ENCODE measurements at regions not wholly inside any gene's neighbourhood (a gene's known extent, or its start where the extent isn't known, plus 50 kb on each side); places are given as distances from the start of the nearest gene placed in this dataset.

- peak overlapping the region; percentile 70 for H3K27ac Mint-ChIP-seq
These were observed 77.5 kb upstream of the CTSC start for GRCh38 chr11:88414981-88415413.

GRCh38 chr11:88414385-88414861, 76.9 kb upstream of the CTSC start:
- Mint-ChIP-seq H3K36me3 (no peaks in the 10 kb centered on the region), H3K4me3 (peak overlapping the region; percentile 49), H3K27me3 (no peaks in the 10 kb centered on the region), H3K27ac (no peak overlapping the region), H3K4me1 (ENCODE audit: low read depth) (peaks cover 34% of the 10 kb centered on the region), H3K9me3 (ENCODE audit: low read depth) (no peaks in the 10 kb centered on the region)

More at GRCh38 chr11:88414981-88415413, 77.5 kb upstream of the CTSC start:
- Mint-ChIP-seq H3K4me3 (peak overlapping the region; percentile 49), H3K4me1 (ENCODE audit: low read depth) (peaks cover 37% of the 10 kb centered on the region), H3K36me3 (no peaks in the 10 kb centered on the region), H3K27me3 (no peaks in the 10 kb centered on the region), H3K9me3 (ENCODE audit: low read depth) (no peaks in the 10 kb centered on the region)

- no peaks in the 10 kb centered on the region for H3K27me3 Mint-ChIP-seq
- H3K36me3 Mint-ChIP-seq: peaks cover 2% of the 10 kb centered on the region
- no peaks in the 10 kb centered on the region for H3K9me3 Mint-ChIP-seq (ENCODE audit: low read depth)
- no peak overlapping the region for H3K4me3 Mint-ChIP-seq
- H3K4me1 Mint-ChIP-seq (ENCODE audit: low read depth): peaks cover 32% of the 10 kb centered on the region
- H3K27ac Mint-ChIP-seq: no peak overlapping the region
These were observed 73.7 kb upstream of the CTSC start for GRCh38 chr11:88411265-88411664.

- Mint-ChIP-seq H3K9me3 (ENCODE audit: low read depth) (no peaks in the 10 kb centered on the region), H3K4me1 (ENCODE audit: low read depth) (peaks cover 27% of the 10 kb centered on the region), H3K27ac (no peak overlapping the region), H3K4me3 (no peak overlapping the region), H3K27me3 (no peaks in the 10 kb centered on the region), H3K36me3 (peaks cover 2% of the 10 kb centered on the region)
These were observed 73.1 kb upstream of the CTSC start for GRCh38 chr11:88410656-88411055.

GRCh38 chr11:88410056-88410455, 72.5 kb upstream of the CTSC start:
- Mint-ChIP-seq H3K27me3 (no peaks in the 10 kb centered on the region), H3K27ac (no peak overlapping the region), H3K36me3 (peaks cover 2% of the 10 kb centered on the region), H3K9me3 (ENCODE audit: low read depth) (no peaks in the 10 kb centered on the region), H3K4me1 (ENCODE audit: low read depth) (peaks cover 21% of the 10 kb centered on the region), H3K4me3 (no peak overlapping the region)

GRCh38 chr11:88406876-88407275, 69.3 kb upstream of the CTSC start:
- Mint-ChIP-seq H3K4me1 (ENCODE audit: low read depth) (peaks cover 7% of the 10 kb centered on the region), H3K4me3 (no peak overlapping the region), H3K27me3 (no peaks in the 10 kb centered on the region), H3K36me3 (peaks cover 2% of the 10 kb centered on the region), H3K9me3 (ENCODE audit: low read depth) (no peaks in the 10 kb centered on the region), H3K27ac (no peak overlapping the region)

- peaks cover 7% of the 10 kb centered on the region for H3K4me1 Mint-ChIP-seq (ENCODE audit: low read depth)
- H3K9me3 Mint-ChIP-seq (ENCODE audit: low read depth): no peaks in the 10 kb centered on the region
- H3K4me3 Mint-ChIP-seq: no peak overlapping the region
- no peaks in the 10 kb centered on the region for H3K27me3 Mint-ChIP-seq
- no peak overlapping the region for H3K27ac Mint-ChIP-seq
- H3K36me3 Mint-ChIP-seq: peaks cover 2% of the 10 kb centered on the region
These were observed 68.3 kb upstream of the CTSC start for GRCh38 chr11:88405853-88406252.

- peaks cover 2% of the 10 kb centered on the region for H3K36me3 Mint-ChIP-seq
- H3K9me3 Mint-ChIP-seq (ENCODE audit: low read depth): no peaks in the 10 kb centered on the region
- no peaks in the 10 kb centered on the region for H3K27me3 Mint-ChIP-seq
- no peak overlapping the region for H3K4me3 Mint-ChIP-seq
- peaks cover 7% of the 10 kb centered on the region for H3K4me1 Mint-ChIP-seq (ENCODE audit: low read depth)
- no peak overlapping the region for H3K27ac Mint-ChIP-seq
These were observed 67.6 kb upstream of the CTSC start for GRCh38 chr11:88404932-88405710.

GRCh38 chr11:88404391-88404790, 66.9 kb upstream of the CTSC start:
- Mint-ChIP-seq H3K4me1 (ENCODE audit: low read depth) (peaks cover 7% of the 10 kb centered on the region), H3K27ac (no peak overlapping the region), H3K36me3 (peaks cover 7% of the 10 kb centered on the region), H3K4me3 (no peak overlapping the region), H3K27me3 (no peaks in the 10 kb centered on the region), H3K9me3 (ENCODE audit: low read depth) (no peaks in the 10 kb centered on the region)

- Mint-ChIP-seq H3K27ac (no peak overlapping the region), H3K4me3 (no peak overlapping the region), H3K9me3 (ENCODE audit: low read depth) (no peaks in the 10 kb centered on the region), H3K27me3 (no peaks in the 10 kb centered on the region), H3K36me3 (peaks cover 6% of the 10 kb centered on the region), H3K4me1 (ENCODE audit: low read depth) (peaks cover 11% of the 10 kb centered on the region)
These were observed 65.2 kb upstream of the CTSC start for GRCh38 chr11:88402784-88403183.

- peaks cover 11% of the 10 kb centered on the region for H3K4me1 Mint-ChIP-seq (ENCODE audit: low read depth)
- H3K36me3 Mint-ChIP-seq: peaks cover 6% of the 10 kb centered on the region
- H3K27ac Mint-ChIP-seq: no peak overlapping the region
- no peaks in the 10 kb centered on the region for H3K9me3 Mint-ChIP-seq (ENCODE audit: low read depth)
- H3K27me3 Mint-ChIP-seq: no peaks in the 10 kb centered on the region
- no peak overlapping the region for H3K4me3 Mint-ChIP-seq
These were observed 64.7 kb upstream of the CTSC start for GRCh38 chr11:88402192-88402715.

GRCh38 chr11:88398791-88399570, 61.4 kb upstream of the CTSC start:
- Mint-ChIP-seq H3K36me3 (peaks cover 6% of the 10 kb centered on the region), H3K4me1 (ENCODE audit: low read depth) (peaks cover 5% of the 10 kb centered on the region), H3K27me3 (no peaks in the 10 kb centered on the region), H3K4me3 (no peak overlapping the region), H3K27ac (no peak overlapping the region), H3K9me3 (ENCODE audit: low read depth) (no peaks in the 10 kb centered on the region)

- Mint-ChIP-seq H3K27ac (no peak overlapping the region), H3K9me3 (ENCODE audit: low read depth) (no peaks in the 10 kb centered on the region), H3K36me3 (peaks cover 6% of the 10 kb centered on the region), H3K4me1 (ENCODE audit: low read depth) (peaks cover 4% of the 10 kb centered on the region), H3K4me3 (no peak overlapping the region), H3K27me3 (no peaks in the 10 kb centered on the region)
These were observed 60.8 kb upstream of the CTSC start for GRCh38 chr11:88398372-88398771.

GRCh38 chr11:88390254-88390653, 52.7 kb upstream of the CTSC start:
- Mint-ChIP-seq H3K4me1 (ENCODE audit: low read depth) (no peaks in the 10 kb centered on the region), H3K27me3 (no peaks in the 10 kb centered on the region), H3K9me3 (ENCODE audit: low read depth) (no peaks in the 10 kb centered on the region), H3K36me3 (peaks cover 5% of the 10 kb centered on the region), H3K27ac (no peak overlapping the region), H3K4me3 (no peak overlapping the region)

- Mint-ChIP-seq H3K4me3 (no peak overlapping the region), H3K27me3 (no peaks in the 10 kb centered on the region), H3K9me3 (ENCODE audit: low read depth) (no peaks in the 10 kb centered on the region), H3K4me1 (ENCODE audit: low read depth) (peaks cover 2% of the 10 kb centered on the region), H3K27ac (no peak overlapping the region), H3K36me3 (peaks cover 5% of the 10 kb centered on the region)
These were observed 50.4 kb upstream of the CTSC start for GRCh38 chr11:88387957-88388356.

Measured in activated naive CD8-positive, alpha-beta T cell (primary cell).